Liver (tissue), 8 donors: ENCODE measurements at regions not wholly inside any gene's neighbourhood (a gene's known extent, or its start where the extent isn't known, plus 50 kb on each side); places are given as distances from the start of the nearest gene placed in this dataset.

Source experiments
- DNase-seq: peaks from one replicate; pipeline ENCODE4 v3.0.0-alpha.2; 2017; ENCODE audit warnings: low spot score
- H3K27ac ChIP-seq, 2 donors: one replicate each; pipeline ENCODE4 v1.7.0; 2013; ENCODE audit warnings: inconsistent platforms in 2 of 2, low read length in 2 of 2, control low read depth in 1 of 2, low read depth in 1 of 2, mild to moderate bottlenecking in 1 of 2
- H3K27me3 ChIP-seq, 4 donors: one replicate each; pipeline versions ENCODE4 v1.6.1 to v1.7.0; 2013; ENCODE audit warnings: low read length in 3 of 4, inconsistent platforms in 1 of 4, mild to moderate bottlenecking in 1 of 4, moderate library complexity in 1 of 4; ENCODE audit not compliant: control insufficient read depth in 4 of 4, insufficient read depth in 4 of 4
- H3K36me3 ChIP-seq, 4 donors: one replicate each; pipeline versions ENCODE4 v1.6.1 to v1.7.0; 2013; ENCODE audit warnings: low read length in 3 of 4, mild to moderate bottlenecking in 3 of 4, low read depth in 1 of 4, moderate library complexity in 1 of 4; ENCODE audit not compliant: control insufficient read depth in 4 of 4, insufficient read depth in 3 of 4
- H3K4me1 ChIP-seq, 4 donors: one replicate each; pipeline versions ENCODE4 v1.6.1 to v1.7.0; 2013; ENCODE audit warnings: low read length in 3 of 4, mild to moderate bottlenecking in 3 of 4, moderate library complexity in 1 of 4; ENCODE audit not compliant: control insufficient read depth in 4 of 4, insufficient read depth in 4 of 4
- H3K4me3 ChIP-seq, 3 donors: one replicate each; pipeline versions ENCODE4 v1.6.1 to v1.7.0; 2013; ENCODE audit warnings: low read length in 3 of 3, control low read depth in 1 of 3, low read depth in 1 of 3, mild to moderate bottlenecking in 1 of 3
- H3K9ac ChIP-seq, 2 donors: one replicate each; pipeline ENCODE4 v1.7.0; 2013; ENCODE audit warnings: low read length in 2 of 2, mild to moderate bottlenecking in 2 of 2, moderate library complexity in 2 of 2, control low read depth in 1 of 2, low read depth in 1 of 2
- H3K9me3 ChIP-seq, 4 donors: one replicate each; pipeline versions ENCODE4 v1.6.1 to v1.7.0; 2013; ENCODE audit warnings: low read length in 3 of 4; ENCODE audit not compliant: control insufficient read depth in 4 of 4
- ATF3 ChIP-seq: IDR thresholded peaks from 2 replicates; pipeline ENCODE4 v1.6.1; 2016; ENCODE audit warnings: antibody characterized with exemption
- EGR1 ChIP-seq, 2 donors: IDR thresholded peaks; 2 replicates each; pipeline ENCODE4 v1.6.1; 2016 to 2018; ENCODE audit warnings: antibody characterized with exemption in 2 of 2, low read depth in 2 of 2
- FOXA1 ChIP-seq: IDR thresholded peaks from 2 replicates; pipeline ENCODE4 v1.6.1; 2016; ENCODE audit warnings: antibody characterized with exemption
- FOXA2 ChIP-seq: IDR thresholded peaks from 2 replicates; pipeline ENCODE4 v1.6.1; 2016; ENCODE audit warnings: antibody characterized with exemption
- GABPA ChIP-seq, 2 donors: IDR thresholded peaks in 1 of 2; conservative IDR thresholded peaks in 1 of 2; 2 replicates each; pipeline ENCODE4 v1.6.1; 2016; ENCODE audit warnings: antibody characterized with exemption in 2 of 2, mild to moderate bottlenecking in 1 of 2, moderate library complexity in 1 of 2
- HNF4A ChIP-seq, 2 donors: conservative IDR thresholded peaks; 2 replicates each; pipeline ENCODE4 v1.6.1; 2016; ENCODE audit warnings: antibody characterized with exemption in 2 of 2, mild to moderate bottlenecking in 2 of 2
- HNF4G ChIP-seq: IDR thresholded peaks from 2 replicates; pipeline ENCODE4 v1.6.1; 2016; ENCODE audit warnings: antibody characterized with exemption
- JUND ChIP-seq, 2 donors: IDR thresholded peaks; 2 replicates each; pipeline ENCODE4 v1.6.1; 2016; ENCODE audit warnings: antibody characterized with exemption in 2 of 2
- MAX ChIP-seq: IDR thresholded peaks from 2 replicates; pipeline ENCODE4 v1.6.1; 2016; ENCODE audit warnings: antibody characterized with exemption
- NR2F2 ChIP-seq: IDR thresholded peaks from 2 replicates; pipeline ENCODE4 v1.6.1; 2016; ENCODE audit warnings: antibody characterized with exemption
- RAD21 ChIP-seq, 2 donors: IDR thresholded peaks; 2 replicates each; pipeline ENCODE4 v1.6.1; 2016; ENCODE audit warnings: antibody characterized with exemption in 2 of 2, mild to moderate bottlenecking in 2 of 2
- REST ChIP-seq: IDR thresholded peaks from 2 replicates; pipeline ENCODE4 v1.6.1; 2016; ENCODE audit warnings: antibody characterized with exemption, mild to moderate bottlenecking
- RXRA ChIP-seq, 2 donors: IDR thresholded peaks; 2 replicates each; pipeline ENCODE4 v1.6.1; 2017 to 2018; ENCODE audit warnings: antibody characterized with exemption in 2 of 2, mild to moderate bottlenecking in 1 of 2
- SP1 ChIP-seq: IDR thresholded peaks from 2 replicates; pipeline ENCODE4 v1.6.1; 2018; ENCODE audit warnings: antibody characterized with exemption, mild to moderate bottlenecking
- TAF1 ChIP-seq: conservative IDR thresholded peaks from 2 replicates; pipeline ENCODE4 v1.6.1; 2016; ENCODE audit warnings: antibody characterized with exemption, mild to moderate bottlenecking
- YY1 ChIP-seq: IDR thresholded peaks from 2 replicates; pipeline ENCODE4 v1.6.1; 2016; ENCODE audit warnings: antibody characterized with exemption, mild to moderate bottlenecking
- WGBS: extraction: QIAGEN DNeasy Blood & Tissue Kit; methylation state at CpG from one replicate; pipeline ENCODE4 v1.1.7; 2013; 5-methylcytosine and 5-hydroxymethylcytosine counted together
- TF ChIP-seq, protein P1 (sequence below): fragments of 150-350 bp; IDR thresholded peaks from 2 replicates; pipeline ENCODE4 v1.5.1; 2017; ENCODE audit warnings: improper control_type of control experiment, low read depth, low read length; ENCODE audit not compliant: missing input control
- TF ChIP-seq, protein P2 (sequence below): IDR thresholded peaks from 2 replicates; pipeline ENCODE4 v1.6.1; 2016; ENCODE audit warnings: antibody characterized with exemption
- donor health status: healthy.
- donor health status: healthy.
- donor health status: healthy.
- donor health status: healthy.
- donor health status: healthy.

DNA sequence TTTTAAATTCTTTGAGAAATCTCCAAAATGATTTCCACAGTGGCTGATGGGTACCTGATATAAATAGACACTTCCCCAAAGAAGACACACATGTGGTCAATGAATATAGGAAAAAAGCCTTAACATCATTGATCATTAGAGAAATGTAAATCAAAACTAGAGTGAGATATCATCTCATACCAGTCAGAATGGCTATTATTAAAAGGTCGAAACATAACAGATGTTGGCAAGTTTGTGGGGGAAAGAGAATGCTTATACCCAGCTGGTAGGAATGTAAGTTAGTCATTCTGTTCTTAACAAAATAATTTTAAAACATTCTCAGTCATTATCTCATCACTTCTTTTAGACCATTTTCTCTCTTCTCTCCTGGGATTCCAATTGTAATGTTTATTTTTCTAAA, 1666.0 kb upstream of the ACO1 start:
- Histone ChIP-seq H3K27ac (no peak overlapping the region), H3K36me3 (no peaks in the 10 kb centered on the region), H3K27me3 (no peaks in the 10 kb centered on the region), H3K9ac (no peak overlapping the region), H3K9me3 (no peaks in the 10 kb centered on the region), H3K4me1 (no peaks in the 10 kb centered on the region), H3K4me3 (no peak overlapping the region)
- TF ChIP-seq FOXA2 (no peak), REST (no peak), GABPA (IDR thresholded peaks at IDR 0.05 in 1 of 2, conservative IDR thresholded peaks at IDR 0.05 in 1 of 2) (no peak), NR2F2 (no peak), SP1 (no peak), HNF4A (conservative IDR thresholded peaks at IDR 0.05) (no peak), RAD21 (IDR thresholded peaks at IDR 0.05) (no peak), JUND (IDR thresholded peaks at IDR 0.05) (no peak), TAF1 (no peak), RXRA (IDR thresholded peaks at IDR 0.05) (no peak), FOXA1 (no peak), HNF4G (no peak)
- TF ChIP-seq, protein P1, sequence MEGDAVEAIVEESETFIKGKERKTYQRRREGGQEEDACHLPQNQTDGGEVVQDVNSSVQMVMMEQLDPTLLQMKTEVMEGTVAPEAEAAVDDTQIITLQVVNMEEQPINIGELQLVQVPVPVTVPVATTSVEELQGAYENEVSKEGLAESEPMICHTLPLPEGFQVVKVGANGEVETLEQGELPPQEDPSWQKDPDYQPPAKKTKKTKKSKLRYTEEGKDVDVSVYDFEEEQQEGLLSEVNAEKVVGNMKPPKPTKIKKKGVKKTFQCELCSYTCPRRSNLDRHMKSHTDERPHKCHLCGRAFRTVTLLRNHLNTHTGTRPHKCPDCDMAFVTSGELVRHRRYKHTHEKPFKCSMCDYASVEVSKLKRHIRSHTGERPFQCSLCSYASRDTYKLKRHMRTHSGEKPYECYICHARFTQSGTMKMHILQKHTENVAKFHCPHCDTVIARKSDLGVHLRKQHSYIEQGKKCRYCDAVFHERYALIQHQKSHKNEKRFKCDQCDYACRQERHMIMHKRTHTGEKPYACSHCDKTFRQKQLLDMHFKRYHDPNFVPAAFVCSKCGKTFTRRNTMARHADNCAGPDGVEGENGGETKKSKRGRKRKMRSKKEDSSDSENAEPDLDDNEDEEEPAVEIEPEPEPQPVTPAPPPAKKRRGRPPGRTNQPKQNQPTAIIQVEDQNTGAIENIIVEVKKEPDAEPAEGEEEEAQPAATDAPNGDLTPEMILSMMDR, result no peak
- no peak for DNase-seq
- 72% methylated on average over 1 of the region's 1 CpG for WGBS

- Histone ChIP-seq H3K27me3 (no peaks in the 10 kb centered on the region), H3K4me3 (no peak overlapping the region), H3K9ac (no peak overlapping the region), H3K36me3 (no peaks in the 10 kb centered on the region), H3K9me3 (no peaks in the 10 kb centered on the region), H3K27ac (no peak overlapping the region), H3K4me1 (no peaks in the 10 kb centered on the region)
- DNase-seq, result no peak
- TF ChIP-seq, protein P2, sequence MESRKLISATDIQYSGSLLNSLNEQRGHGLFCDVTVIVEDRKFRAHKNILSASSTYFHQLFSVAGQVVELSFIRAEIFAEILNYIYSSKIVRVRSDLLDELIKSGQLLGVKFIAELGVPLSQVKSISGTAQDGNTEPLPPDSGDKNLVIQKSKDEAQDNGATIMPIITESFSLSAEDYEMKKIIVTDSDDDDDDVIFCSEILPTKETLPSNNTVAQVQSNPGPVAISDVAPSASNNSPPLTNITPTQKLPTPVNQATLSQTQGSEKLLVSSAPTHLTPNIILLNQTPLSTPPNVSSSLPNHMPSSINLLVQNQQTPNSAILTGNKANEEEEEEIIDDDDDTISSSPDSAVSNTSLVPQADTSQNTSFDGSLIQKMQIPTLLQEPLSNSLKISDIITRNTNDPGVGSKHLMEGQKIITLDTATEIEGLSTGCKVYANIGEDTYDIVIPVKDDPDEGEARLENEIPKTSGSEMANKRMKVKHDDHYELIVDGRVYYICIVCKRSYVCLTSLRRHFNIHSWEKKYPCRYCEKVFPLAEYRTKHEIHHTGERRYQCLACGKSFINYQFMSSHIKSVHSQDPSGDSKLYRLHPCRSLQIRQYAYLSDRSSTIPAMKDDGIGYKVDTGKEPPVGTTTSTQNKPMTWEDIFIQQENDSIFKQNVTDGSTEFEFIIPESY, result no peak
- no peak for TF ChIP-seq FOXA2
- no peak for TF ChIP-seq NR2F2
- no peak for TF ChIP-seq ATF3
- TF ChIP-seq JUND (IDR thresholded peaks at IDR 0.05), result no peak
- TF ChIP-seq FOXA1, result no peak
- TF ChIP-seq RAD21 (IDR thresholded peaks at IDR 0.05), result no peak
- no peak for TF ChIP-seq RXRA (IDR thresholded peaks at IDR 0.05)
- TF ChIP-seq, protein P1, result no peak
- no peak for TF ChIP-seq YY1
- no peak for TF ChIP-seq SP1
- no peak for TF ChIP-seq HNF4G
- no peak for TF ChIP-seq HNF4A (conservative IDR thresholded peaks at IDR 0.05)
- no peak for TF ChIP-seq EGR1 (IDR thresholded peaks at IDR 0.05; ENCODE audit: low read depth in 2 of 2)
- no peak for TF ChIP-seq MAX
- no peak for TF ChIP-seq TAF1
- TF ChIP-seq GABPA (IDR thresholded peaks at IDR 0.05 in 1 of 2, conservative IDR thresholded peaks at IDR 0.05 in 1 of 2), result no peak
- no peak for TF ChIP-seq REST
- WGBS, result 82% methylated on average over 5 of the region's 5 CpGs
These were observed 1662.4 kb upstream of the ACO1 start for GRCh38 chr9:30722065-30722464.
